ENCODE measurements at regions not wholly inside any gene's neighbourhood (a gene's known extent, or its start where the extent isn't known, plus 50 kb on each side); places are given as distances from the start of the nearest gene placed in this dataset.

DNA sequence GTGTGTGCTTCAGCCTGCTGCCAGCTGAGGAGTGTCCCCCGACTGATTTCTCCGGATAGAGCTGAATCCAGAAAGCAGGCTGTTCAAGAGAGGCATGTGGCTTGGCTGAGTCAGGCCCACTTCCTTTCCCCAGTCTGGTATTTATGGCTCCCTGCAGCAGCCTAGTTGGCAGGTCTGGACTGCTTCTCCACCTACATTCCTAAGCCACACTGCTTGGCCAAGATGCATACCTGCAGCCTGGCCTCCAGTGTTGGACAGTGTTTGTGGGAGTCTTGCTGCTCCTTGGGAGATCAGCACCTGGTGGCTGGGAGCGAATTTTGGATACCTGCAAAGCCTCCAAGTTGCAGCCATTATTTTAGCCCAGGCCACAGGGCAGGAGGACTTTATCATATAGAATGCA lies 670.8 kb downstream of the ACTL7B start:
- TF ChIP-seq, protein P1, sequence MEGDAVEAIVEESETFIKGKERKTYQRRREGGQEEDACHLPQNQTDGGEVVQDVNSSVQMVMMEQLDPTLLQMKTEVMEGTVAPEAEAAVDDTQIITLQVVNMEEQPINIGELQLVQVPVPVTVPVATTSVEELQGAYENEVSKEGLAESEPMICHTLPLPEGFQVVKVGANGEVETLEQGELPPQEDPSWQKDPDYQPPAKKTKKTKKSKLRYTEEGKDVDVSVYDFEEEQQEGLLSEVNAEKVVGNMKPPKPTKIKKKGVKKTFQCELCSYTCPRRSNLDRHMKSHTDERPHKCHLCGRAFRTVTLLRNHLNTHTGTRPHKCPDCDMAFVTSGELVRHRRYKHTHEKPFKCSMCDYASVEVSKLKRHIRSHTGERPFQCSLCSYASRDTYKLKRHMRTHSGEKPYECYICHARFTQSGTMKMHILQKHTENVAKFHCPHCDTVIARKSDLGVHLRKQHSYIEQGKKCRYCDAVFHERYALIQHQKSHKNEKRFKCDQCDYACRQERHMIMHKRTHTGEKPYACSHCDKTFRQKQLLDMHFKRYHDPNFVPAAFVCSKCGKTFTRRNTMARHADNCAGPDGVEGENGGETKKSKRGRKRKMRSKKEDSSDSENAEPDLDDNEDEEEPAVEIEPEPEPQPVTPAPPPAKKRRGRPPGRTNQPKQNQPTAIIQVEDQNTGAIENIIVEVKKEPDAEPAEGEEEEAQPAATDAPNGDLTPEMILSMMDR (IDR thresholded peaks at IDR 0.05; ENCODE audit: insufficient read depth, low read depth, low read length, missing control alignments) = no peak
- no peak overlapping the region for H3K4me3 ChIP-seq (ENCODE audit: low read depth, low read length)
- DNase-seq (ENCODE audit: low read depth) = no peak

DNA sequence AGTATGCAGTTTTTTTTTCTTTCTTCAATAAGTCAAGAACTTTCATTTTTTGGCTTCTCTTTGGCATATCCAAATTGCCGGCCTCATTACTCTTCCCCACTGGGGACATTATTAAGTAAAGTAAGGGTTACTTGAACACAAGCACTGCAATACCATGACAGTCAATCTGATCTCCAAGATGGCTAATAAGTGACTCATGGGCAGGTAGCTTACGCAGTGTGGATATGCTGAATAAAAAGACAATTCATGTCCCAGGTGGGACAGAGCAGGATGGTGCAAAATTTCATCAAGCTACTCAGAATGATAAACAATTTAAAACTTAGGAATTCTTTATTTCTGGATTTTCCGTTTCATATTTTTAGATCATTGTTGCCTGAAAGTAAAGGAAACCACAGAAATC lies 671.8 kb downstream of the ACTL7B start:
- no peak for DNase-seq (ENCODE audit: low read depth)
- H3K4me3 ChIP-seq (ENCODE audit: low read depth, low read length) = no peak overlapping the region
- TF ChIP-seq, protein P1 (IDR thresholded peaks at IDR 0.05; ENCODE audit: insufficient read depth, low read depth, low read length, missing control alignments) = no peak

DNA sequence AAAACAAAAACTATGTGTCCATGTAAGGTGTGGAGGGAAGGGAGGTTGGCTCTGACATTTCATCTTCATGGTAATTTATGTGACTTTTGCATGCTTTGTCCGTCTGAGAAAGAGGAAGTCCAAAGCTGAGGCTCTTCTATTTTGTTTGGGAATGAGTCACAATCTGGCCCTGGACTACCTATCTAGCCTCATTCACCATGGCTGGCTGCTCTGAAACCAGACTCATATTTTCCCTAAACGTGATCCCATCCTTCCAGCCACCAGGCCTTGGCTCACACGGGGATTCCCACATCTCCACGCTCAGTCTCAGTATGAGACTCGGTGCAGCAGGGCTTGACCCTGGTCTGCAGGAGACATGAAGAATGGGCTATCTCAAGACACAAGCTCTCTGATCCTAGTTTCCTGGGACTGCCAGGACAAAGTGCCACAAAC lies 672.8 kb downstream of the ACTL7B start:
- TF ChIP-seq, protein P1 (IDR thresholded peaks at IDR 0.05; ENCODE audit: insufficient read depth, low read depth, low read length, missing control alignments) = no peak
- DNase-seq (ENCODE audit: low read depth) = peak; percentile 78
- no peak overlapping the region for H3K4me3 ChIP-seq (ENCODE audit: low read depth, low read length)

DNA sequence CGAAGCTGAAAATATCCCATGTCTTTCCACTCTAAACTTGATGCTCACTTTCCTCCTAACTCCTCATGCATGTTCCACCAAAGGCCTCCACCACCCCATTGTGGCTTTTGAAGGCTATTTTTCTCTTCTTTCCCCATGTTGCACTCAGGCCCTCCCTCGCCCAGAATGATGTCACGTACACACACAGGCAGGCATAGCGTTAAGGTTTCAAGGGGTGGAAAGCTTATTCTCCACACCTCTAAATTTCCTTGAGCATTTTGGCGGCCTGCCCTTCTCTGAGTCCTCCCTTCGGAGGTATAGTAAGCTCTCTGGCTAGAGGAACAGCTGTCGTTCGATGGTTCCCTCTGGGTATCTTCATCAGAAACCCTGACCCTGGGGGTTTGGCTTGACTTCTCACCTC lies 673.5 kb downstream of the ACTL7B start:
- H3K4me3 ChIP-seq (ENCODE audit: low read depth, low read length) = no peak overlapping the region
- no peak for DNase-seq (ENCODE audit: low read depth)
- TF ChIP-seq, protein P1 (IDR thresholded peaks at IDR 0.05; ENCODE audit: insufficient read depth, low read depth, low read length, missing control alignments) = no peak

DNA sequence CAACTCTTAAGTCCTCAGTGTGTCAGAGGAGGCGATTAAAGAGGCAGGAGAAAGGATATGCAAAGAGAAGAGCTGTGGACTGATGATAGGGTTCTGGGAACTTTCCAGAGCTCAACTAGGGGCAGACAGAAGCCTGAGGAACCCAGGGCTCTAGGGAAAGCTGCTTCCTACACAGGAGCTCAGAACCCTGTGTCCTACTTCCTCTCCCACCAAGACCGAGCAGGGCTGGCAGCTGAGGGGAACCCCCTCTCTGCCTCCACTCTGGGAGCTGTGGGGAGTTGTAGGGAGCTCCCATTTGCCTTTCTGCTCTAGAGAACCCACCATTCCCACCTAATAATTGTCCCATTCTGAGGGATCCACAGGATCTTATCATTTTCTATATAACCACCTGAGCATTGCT lies 674.3 kb downstream of the ACTL7B start:
- H3K4me3 ChIP-seq (ENCODE audit: low read depth, low read length) = no peak overlapping the region
- no peak for DNase-seq (ENCODE audit: low read depth)
- TF ChIP-seq, protein P1 (IDR thresholded peaks at IDR 0.05; ENCODE audit: insufficient read depth, low read depth, low read length, missing control alignments) = no peak

DNA sequence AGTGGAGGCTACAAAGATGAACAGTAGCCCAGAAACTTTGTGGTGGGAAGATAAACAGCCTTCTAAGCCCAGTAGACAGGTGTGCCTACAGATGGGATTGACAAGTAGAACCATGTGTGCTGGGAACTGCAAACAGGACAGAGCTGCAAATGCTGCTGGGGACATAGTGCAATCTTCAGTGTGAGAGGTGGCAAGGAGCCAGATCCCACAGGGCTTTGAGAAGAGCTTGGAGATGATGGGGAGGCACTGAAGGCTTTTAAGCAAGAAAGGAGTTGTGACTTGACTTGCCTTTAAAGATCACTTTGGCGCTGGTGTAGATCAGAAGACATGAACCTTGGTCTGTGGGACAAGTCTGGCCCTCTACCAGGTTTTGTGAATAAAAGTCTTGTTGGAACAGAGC lies 675.2 kb downstream of the ACTL7B start:
- TF ChIP-seq, protein P1 (IDR thresholded peaks at IDR 0.05; ENCODE audit: insufficient read depth, low read depth, low read length, missing control alignments) = no peak
- H3K4me3 ChIP-seq (ENCODE audit: low read depth, low read length) = no peak overlapping the region
- DNase-seq (ENCODE audit: low read depth) = no peak

DNA sequence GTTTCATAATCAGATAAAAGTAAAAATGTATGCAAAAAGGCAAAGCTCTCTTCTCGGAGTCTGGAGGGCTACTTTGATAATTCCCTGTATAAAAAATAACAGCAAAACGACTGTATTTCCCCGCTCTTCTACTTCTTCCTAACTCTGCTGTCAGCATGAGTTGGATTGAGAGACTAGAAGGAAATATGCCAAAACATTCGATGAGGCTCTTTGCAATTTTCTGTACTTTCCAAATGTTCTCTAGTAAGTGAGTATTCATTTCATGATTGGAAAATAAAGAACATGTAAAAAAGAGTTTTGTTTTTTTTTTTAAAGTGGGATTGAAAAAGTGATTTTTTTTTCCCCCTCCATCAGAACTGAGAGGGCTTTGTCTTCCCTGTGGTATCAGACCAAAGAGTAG lies 677.5 kb downstream of the ACTL7B start:
- TF ChIP-seq, protein P1 (IDR thresholded peaks at IDR 0.05; ENCODE audit: insufficient read depth, low read depth, low read length, missing control alignments) = no peak
- DNase-seq (ENCODE audit: low read depth) = no peak
- no peak overlapping the region for H3K4me3 ChIP-seq (ENCODE audit: low read depth, low read length)
